ENCODE measurements at regions not wholly inside any gene's neighbourhood (a gene's known extent, or its start where the extent isn't known, plus 50 kb on each side); places are given as distances from the start of the nearest gene placed in this dataset.
"Not testable (repeated sequence)": the region's sequence is repeated elsewhere in the genome, so short reads cannot be mapped to it uniquely, and the experiment has no call there.

- TF ChIP-seq CTCF (conservative IDR thresholded peaks at IDR 0.05); EZH2 (IDR thresholded peaks at IDR 0.05; ENCODE audit: low read depth): not testable (repeated sequence)
Observed at GRCh38 chr9:101838988-101839387, 100.5 kb upstream of the GRIN3A start.
